ENCODE measurements at regions not wholly inside any gene's neighbourhood (a gene's known extent, or its start where the extent isn't known, plus 50 kb on each side); places are given as distances from the start of the nearest gene placed in this dataset.

DNA sequence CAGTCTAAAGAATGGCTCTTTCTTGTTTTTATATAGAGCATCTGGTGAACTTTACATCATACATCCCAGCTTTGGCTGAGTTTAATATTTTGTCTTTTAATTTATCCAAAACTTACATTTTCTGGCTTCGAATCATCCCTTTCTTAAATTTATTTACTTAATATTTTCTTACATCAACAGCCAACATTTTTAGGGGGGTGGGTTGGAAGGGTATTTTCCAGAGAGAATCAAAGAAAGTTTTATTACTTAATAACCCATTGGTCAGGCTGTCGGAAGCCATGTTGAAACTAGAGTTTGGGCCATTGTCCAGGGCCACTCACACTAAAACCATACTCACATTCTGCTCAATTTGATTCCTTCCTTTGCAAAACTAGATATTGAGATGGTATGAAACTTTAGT is 220.2 kb downstream of the AEBP2 start (continued):
- no peak for TF ChIP-seq SIN3A (IDR thresholded peaks at IDR 0.05; ENCODE audit: low read depth)
- TF ChIP-seq, protein P1, sequence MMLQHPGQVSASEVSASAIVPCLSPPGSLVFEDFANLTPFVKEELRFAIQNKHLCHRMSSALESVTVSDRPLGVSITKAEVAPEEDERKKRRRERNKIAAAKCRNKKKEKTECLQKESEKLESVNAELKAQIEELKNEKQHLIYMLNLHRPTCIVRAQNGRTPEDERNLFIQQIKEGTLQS (IDR thresholded peaks at IDR 0.05) = no peak

DNA sequence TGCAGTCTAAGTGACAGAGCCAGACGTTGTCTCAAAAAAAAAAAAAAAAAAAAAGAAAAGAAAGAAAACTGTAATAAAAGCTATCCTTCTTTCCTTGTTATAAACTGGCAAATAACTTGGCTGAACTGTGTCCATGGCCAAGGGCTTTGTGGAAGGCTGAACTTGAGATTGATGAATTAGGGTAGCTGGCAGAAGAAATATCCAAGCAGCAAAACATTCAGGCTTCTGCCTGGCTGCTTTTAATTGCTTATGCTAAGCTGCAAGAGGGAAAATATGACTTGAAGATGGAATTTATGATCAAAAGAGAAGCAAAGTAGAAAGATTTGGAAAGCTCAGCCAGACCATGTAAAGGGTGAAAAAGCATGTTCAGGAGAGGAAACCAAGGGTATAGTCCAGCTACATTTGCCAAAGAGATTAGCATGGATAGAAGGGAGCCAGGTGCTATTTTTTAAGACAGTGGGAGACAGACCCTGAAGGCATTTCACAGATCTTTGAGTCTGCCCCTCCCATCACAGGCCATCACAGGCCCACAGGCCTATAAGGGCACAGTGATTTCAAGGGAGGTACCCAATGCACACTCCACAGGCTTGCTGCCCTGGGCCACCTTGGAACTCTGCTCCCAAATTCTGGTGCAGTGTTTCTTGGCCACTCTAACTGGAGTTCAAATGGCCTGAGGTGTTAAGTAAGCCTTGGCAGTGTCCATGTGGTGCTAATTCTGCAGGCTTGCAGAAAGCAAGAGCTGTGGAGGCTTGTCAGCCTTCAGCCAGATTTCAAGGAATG is 226.0 kb downstream of the AEBP2 start:
- Histone ChIP-seq H3K4me2 (ENCODE audit: low read length) (no peak overlapping the region), H3K9me2 (ENCODE audit: insufficient read depth) (no peaks in the 10 kb centered on the region), H3K4me1 (ENCODE audit: control insufficient read depth in 1 of 2, insufficient read depth in 2 of 2, low read length in 2 of 2) (no peaks in the 10 kb centered on the region), H2AFZ (ENCODE audit: low read depth, low read length, poor library complexity, severe bottlenecking) (no peak overlapping the region), H3K9ac (ENCODE audit: low read length) (no peak overlapping the region), H3K27me3 (ENCODE audit: insufficient read depth, low read length) (no peaks in the 10 kb centered on the region), H3K27ac (ENCODE audit: low read depth, low read length) (no peak overlapping the region), H3K4me3 (replicated peaks in 1 of 2; ENCODE audit: low read depth in 1 of 2, low read length in 2 of 2) (no peak overlapping the region), H3K36me3 (ENCODE audit: control insufficient read depth in 1 of 2, insufficient read depth in 2 of 2, low read length in 2 of 2) (no peaks in the 10 kb centered on the region), H4K20me1 (ENCODE audit: insufficient read depth) (no peaks in the 10 kb centered on the region), H3K9me3 (ENCODE audit: control insufficient read depth in 1 of 2, insufficient read depth in 1 of 2, low read depth in 1 of 2, low read length in 2 of 2) (no peaks in the 10 kb centered on the region), H3K79me2 (ENCODE audit: insufficient read depth, low read length) (no peaks in the 10 kb centered on the region)
- intact Hi-C loops (cut with micrococcal nuclease) = no loop called here
- ChIA-PET POLR2A (no interaction called here), CTCF (no interaction called here), RAD21 (ENCODE audit: low non-redundant PET in 1 of 2, low total read pairs in 2 of 2, uncharacterized antibody in 2 of 2, unreplicated experiment in 2 of 2) (no interaction called here)
- ATAC-seq = no peak
- no TSS peak for BruUV-seq (replicated peaks)
- TF ChIP-seq SIN3A (IDR thresholded peaks at IDR 0.05; ENCODE audit: low read depth) (no peak), SP1 (IDR thresholded peaks at IDR 0.05; ENCODE audit: low read depth) (no peak), ELF1 (IDR thresholded peaks at IDR 0.05; ENCODE audit: borderline replicate concordance, low read depth) (no peak), EZH2phosphoT487 (IDR thresholded peaks at IDR 0.05; ENCODE audit: borderline replicate concordance) (no peak), YY1 (IDR thresholded peaks at IDR 0.05; ENCODE audit: extremely low read depth, insufficient replicate concordance, low read depth, low read length) (no peak), EZH2 (IDR thresholded peaks at IDR 0.05) (no peak), CEBPB (IDR thresholded peaks at IDR 0.05; ENCODE audit: low read depth) (no peak), EGR1 (IDR thresholded peaks at IDR 0.05; ENCODE audit: low read depth) (no peak), POLR2A (IDR thresholded peaks at IDR 0.05; ENCODE audit: borderline replicate concordance, extremely low read depth, insufficient read depth, insufficient read length) (no peak), CBX3 (IDR thresholded peaks at IDR 0.05; ENCODE audit: low read depth) (no peak), FOSL1 (IDR thresholded peaks at IDR 0.05; ENCODE audit: low read depth) (no peak), ZNF274 (IDR thresholded peaks at IDR 0.05; ENCODE audit: low read depth, low read length) (no peak), TCF7L2 (IDR thresholded peaks at IDR 0.05; ENCODE audit: borderline replicate concordance, extremely low read depth, insufficient read depth, insufficient read length) (no peak)
- TF ChIP-seq, protein P2, sequence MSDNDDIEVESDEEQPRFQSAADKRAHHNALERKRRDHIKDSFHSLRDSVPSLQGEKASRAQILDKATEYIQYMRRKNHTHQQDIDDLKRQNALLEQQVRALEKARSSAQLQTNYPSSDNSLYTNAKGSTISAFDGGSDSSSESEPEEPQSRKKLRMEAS (IDR thresholded peaks at IDR 0.05) = no peak
- TF ChIP-seq, protein P3, sequence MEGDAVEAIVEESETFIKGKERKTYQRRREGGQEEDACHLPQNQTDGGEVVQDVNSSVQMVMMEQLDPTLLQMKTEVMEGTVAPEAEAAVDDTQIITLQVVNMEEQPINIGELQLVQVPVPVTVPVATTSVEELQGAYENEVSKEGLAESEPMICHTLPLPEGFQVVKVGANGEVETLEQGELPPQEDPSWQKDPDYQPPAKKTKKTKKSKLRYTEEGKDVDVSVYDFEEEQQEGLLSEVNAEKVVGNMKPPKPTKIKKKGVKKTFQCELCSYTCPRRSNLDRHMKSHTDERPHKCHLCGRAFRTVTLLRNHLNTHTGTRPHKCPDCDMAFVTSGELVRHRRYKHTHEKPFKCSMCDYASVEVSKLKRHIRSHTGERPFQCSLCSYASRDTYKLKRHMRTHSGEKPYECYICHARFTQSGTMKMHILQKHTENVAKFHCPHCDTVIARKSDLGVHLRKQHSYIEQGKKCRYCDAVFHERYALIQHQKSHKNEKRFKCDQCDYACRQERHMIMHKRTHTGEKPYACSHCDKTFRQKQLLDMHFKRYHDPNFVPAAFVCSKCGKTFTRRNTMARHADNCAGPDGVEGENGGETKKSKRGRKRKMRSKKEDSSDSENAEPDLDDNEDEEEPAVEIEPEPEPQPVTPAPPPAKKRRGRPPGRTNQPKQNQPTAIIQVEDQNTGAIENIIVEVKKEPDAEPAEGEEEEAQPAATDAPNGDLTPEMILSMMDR (IDR thresholded peaks at IDR 0.05 in 2 of 3, conservative IDR thresholded peaks at IDR 0.05 in 1 of 3; ENCODE audit: borderline replicate concordance in 1 of 3, insufficient read depth in 1 of 3, low read depth in 2 of 3, low read length in 2 of 3) = no peak
- TF ChIP-seq, protein P4, sequence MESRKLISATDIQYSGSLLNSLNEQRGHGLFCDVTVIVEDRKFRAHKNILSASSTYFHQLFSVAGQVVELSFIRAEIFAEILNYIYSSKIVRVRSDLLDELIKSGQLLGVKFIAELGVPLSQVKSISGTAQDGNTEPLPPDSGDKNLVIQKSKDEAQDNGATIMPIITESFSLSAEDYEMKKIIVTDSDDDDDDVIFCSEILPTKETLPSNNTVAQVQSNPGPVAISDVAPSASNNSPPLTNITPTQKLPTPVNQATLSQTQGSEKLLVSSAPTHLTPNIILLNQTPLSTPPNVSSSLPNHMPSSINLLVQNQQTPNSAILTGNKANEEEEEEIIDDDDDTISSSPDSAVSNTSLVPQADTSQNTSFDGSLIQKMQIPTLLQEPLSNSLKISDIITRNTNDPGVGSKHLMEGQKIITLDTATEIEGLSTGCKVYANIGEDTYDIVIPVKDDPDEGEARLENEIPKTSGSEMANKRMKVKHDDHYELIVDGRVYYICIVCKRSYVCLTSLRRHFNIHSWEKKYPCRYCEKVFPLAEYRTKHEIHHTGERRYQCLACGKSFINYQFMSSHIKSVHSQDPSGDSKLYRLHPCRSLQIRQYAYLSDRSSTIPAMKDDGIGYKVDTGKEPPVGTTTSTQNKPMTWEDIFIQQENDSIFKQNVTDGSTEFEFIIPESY (IDR thresholded peaks at IDR 0.05; ENCODE audit: extremely low read depth, insufficient replicate concordance, low read length) = no peak
- TF ChIP-seq, protein P1 (IDR thresholded peaks at IDR 0.05) = no peak
- DNase-seq (ENCODE audit: low read depth, low spot score) = no peak
